GM10266 (cell line): ENCODE measurements at regions not wholly inside any gene's neighbourhood (a gene's known extent, or its start where the extent isn't known, plus 50 kb on each side); places are given as distances from the start of the nearest gene placed in this dataset.
"Not testable (repeated sequence)": the region's sequence is repeated elsewhere in the genome, so short reads cannot be mapped to it uniquely, and the experiment has no call there.

Experiments used
- DNase-seq: peaks from one replicate; pipeline ENCODE4 v3.0.0; 2012; ENCODE audit errors: extremely low spot score
- TF ChIP-seq, protein P1 (sequence below): IDR thresholded peaks from 2 replicates; pipeline ENCODE4 v1.5.1; 2012; ENCODE audit warnings: mild to moderate bottlenecking, low read depth; ENCODE audit not compliant: control insufficient read depth, insufficient read depth; ENCODE audit errors: missing control alignments

DNA sequence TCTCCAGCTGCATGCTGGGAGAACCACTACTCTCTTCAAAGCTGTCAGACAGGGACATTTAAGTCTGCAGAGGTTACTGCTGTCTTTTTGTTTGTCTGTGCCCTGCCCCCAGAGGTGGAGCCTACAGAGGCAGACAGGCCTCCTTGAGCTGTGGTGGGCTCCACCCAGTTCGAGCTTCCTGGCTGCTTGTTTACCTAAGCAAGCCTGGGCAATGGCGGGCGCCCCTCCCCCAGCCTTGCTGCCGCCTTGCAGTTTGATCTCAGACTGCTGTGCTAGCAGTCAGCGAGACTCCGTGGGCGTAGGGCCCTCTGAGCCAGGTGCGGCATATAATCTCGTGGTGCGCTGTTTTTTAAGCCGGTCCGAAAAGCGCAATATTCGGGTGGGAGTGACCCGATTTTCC is 215.0 kb downstream of the STIM2 start:
- DNase-seq, result not testable (repeated sequence)

DNA sequence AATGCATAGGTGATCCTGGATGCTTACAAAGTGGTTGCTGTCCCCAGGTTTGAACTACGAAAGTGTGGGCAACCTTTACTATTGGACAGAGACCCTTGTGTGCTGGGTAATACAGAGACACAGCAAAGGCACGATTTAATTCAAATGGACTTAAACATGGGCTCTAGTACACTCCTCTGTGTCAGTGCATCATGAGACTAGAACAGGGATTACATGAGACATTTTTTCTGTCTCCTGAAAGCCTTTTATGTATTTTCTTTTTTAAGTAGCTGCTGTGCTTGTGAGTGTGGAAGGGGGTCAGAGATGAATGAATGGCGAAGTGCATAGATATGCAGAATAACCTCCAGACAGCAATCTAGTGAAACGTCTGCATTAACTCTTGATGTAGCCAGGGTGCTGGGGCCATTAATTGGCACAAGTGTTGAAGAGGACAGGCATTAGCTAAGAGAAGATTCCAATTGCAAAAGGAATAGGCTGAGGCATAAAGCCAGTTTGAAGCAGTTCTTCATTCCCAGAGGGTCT is 218.4 kb downstream of the STIM2 start:
- no peak for DNase-seq

DNA sequence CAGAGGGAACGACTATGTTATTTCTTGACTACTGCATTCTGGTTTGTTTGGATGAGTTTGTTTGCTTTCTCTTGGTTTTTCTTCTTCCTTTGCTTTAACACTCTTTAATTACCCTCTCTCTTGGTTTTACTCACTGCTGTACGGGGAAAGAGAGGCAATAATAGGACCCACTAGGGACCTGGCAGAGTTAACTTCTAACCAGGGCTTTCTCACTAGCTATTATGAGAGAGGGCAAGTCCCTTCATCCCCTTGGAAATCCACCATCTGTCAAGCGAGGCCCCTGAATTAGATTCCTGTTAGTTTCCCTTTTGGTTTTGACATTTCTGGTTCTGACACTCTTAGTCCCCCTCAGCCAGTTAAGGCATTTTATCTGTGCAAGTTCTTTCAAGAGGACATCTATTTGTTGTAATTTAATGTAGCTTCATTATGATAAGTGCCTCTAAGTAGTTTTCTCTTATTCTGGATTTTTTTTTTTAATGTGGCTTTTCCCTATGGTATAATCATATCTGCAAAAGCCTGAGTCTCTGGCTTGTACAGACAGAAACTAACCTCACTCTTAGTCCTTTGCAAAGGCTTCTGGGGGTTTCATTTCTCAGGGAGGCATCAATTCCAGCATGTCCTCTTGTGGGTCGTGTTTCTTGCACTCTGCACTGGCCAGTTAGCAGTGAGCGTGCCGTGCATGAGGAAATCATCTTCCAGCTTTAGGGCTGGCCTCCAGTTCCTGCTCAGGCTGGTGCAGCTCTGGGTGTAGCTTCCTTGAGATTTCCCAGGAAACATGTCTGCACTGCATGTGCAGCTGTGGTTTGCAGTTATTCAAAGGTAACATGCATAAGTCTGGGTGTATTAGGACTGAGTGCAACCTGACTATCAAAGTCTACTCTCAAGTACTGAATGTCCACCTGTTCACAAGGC is 221.3 kb downstream of the STIM2 start:
- DNase-seq, result peak; percentile 26
- TF ChIP-seq, protein P1, sequence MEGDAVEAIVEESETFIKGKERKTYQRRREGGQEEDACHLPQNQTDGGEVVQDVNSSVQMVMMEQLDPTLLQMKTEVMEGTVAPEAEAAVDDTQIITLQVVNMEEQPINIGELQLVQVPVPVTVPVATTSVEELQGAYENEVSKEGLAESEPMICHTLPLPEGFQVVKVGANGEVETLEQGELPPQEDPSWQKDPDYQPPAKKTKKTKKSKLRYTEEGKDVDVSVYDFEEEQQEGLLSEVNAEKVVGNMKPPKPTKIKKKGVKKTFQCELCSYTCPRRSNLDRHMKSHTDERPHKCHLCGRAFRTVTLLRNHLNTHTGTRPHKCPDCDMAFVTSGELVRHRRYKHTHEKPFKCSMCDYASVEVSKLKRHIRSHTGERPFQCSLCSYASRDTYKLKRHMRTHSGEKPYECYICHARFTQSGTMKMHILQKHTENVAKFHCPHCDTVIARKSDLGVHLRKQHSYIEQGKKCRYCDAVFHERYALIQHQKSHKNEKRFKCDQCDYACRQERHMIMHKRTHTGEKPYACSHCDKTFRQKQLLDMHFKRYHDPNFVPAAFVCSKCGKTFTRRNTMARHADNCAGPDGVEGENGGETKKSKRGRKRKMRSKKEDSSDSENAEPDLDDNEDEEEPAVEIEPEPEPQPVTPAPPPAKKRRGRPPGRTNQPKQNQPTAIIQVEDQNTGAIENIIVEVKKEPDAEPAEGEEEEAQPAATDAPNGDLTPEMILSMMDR, result no peak

More for the DNA sequence above, 218.4 kb downstream of the STIM2 start:
- TF ChIP-seq, protein P1, result no peak

GRCh38 chr4:27082776-27083175 is 222.1 kb downstream of the STIM2 start:
- TF ChIP-seq, protein P1, result no peak
- DNase-seq, result no peak

DNA sequence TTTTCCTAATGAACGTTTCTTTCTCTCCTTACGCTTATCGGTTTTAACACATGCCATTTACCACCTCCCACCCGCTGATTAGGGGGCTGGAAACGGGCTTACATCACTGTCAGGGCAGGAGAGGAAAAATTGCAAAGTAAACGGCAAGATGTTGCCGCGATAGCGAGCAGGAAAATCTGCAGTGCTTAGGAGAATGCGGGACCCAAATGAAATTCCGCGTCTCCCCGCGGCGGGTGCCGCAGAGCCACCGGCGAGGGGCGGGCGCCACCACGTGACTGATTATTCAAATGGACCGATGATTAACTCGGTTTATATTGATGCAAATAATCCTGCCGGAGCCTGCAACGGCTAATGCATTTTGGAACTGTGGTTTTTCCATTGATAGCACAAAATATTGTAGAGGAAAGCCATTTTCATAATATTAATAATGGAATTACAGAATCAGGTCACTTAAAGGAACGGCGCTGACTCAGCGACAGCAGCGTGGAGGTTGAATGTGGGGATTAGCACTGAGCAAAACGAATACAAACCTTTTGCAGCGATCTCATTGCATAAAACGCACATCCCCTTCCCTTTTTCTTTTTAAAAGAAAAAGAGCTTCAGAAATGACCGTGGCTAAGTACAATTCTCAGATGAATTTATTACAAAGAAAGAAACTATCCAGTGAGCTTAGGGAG is 224.2 kb downstream of the STIM2 start:
- TF ChIP-seq, protein P1, result no peak
- DNase-seq, result no peak

DNA sequence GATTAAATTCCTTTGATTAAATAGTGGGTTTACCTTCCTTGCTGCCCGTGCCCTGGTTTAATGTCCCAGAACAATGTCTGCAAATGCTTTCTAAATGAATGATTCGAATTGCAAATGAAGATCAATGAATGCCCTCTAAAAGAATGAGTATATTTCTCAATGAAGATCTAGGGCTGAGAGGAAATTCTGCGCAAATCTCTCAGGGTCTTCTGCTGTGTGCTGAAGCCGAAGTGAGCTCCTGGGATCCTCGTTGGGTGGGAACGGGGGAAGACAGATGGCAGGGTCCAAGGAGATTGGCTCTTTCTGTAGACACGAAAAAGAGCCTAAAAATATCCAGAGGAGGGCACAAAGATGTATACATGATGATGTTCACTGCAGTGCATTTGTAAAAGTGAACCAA is 224.8 kb downstream of the STIM2 start:
- TF ChIP-seq, protein P1, result no peak

DNA sequence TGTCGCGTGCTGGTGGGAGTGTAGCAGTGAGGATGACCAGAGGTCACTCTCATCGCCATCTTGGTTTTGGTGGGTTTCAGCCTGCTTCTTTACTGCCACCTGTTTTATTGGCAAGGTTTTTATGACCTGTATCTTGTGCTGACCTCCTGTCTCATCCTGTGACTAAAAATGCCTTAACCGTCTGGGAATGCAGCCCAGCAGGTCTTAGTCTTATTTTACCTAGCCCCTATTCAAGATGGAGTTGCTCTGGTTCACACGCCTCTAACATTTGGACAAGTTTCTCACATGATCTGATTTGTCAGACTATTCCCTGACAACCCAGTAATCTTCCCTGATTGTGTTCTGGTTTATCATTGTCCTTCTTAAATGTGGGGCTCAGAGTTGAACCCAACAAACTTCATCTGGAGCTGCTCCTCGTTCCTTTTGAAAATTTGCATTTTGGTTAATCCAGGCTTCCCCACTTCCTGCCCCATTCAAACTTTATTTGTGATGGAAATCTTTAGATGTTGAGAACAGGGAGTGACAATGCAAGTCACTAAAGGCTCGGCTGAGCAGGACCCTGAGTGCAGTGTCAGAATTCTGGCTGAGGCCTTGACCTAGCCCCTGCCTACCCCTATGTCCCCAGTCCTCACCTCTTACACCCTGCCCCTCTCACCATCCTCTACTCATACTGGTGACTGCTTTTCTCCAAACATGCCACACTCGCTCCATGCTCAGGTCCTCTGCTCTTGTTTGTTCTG is 226.8 kb downstream of the STIM2 start:
- TF ChIP-seq, protein P1, result no peak
- no peak for DNase-seq

More for the DNA sequence above, 224.8 kb downstream of the STIM2 start:
- DNase-seq, result no peak
